Panc1 (cell line): ENCODE measurements at regions not wholly inside any gene's neighbourhood (a gene's known extent, or its start where the extent isn't known, plus 50 kb on each side); places are given as distances from the start of the nearest gene placed in this dataset.

Experiments used
- ATAC-seq: fragments of 200-7000 bp; cut with Tn5 transposase; 2 replicates; pipeline ENCODE4 v1.9.1; 2020; ENCODE audit warnings: mild to moderate bottlenecking, moderate library complexity
- BruUV-seq: library from RNA; stranded (reverse); fragments of 400-500 nt; replicated peaks from 2 replicates; lab custom pipeline; 2021; lab: Mats Ljungman, UMichigan
- CTCF ChIA-PET: fragments of 300-600 bp; sonication (Branson Sonifier 250); formaldehyde crosslinking; loops from one replicate; lab custom pipeline; 2022; ENCODE audit warnings: antibody characterized with exemption; lab: Charles Lee
- POLR2A ChIA-PET: fragments of 300-600 bp; sonication (Branson Sonifier 250); formaldehyde crosslinking; loops from one replicate; lab custom pipeline; 2022; ENCODE audit warnings: antibody characterized with exemption; lab: Charles Lee
- DNase-seq: peaks from one replicate; pipeline ENCODE4 v3.0.0-alpha.2; 2010; ENCODE audit warnings: low read depth, low spot score
- H3K27ac ChIP-seq: 2 replicates; pipeline ENCODE4 v1.5.1; 2011; ENCODE audit warnings: mild to moderate bottlenecking, low read length, inconsistent platforms
- H3K27me3 ChIP-seq: fragments of 200-500 bp; sonication (Bioruptor generic); 2 replicates; pipeline ENCODE4 v1.6.0; 2014; ENCODE audit warnings: low read length, inconsistent platforms; ENCODE audit not compliant: control insufficient read depth, insufficient read depth
- H3K36me3 ChIP-seq: fragments of 200-500 bp; sonication (Bioruptor generic); 2 replicates; pipeline ENCODE4 v1.5.1; 2014; ENCODE audit warnings: inconsistent platforms, mild to moderate bottlenecking, low read length, moderate library complexity; ENCODE audit not compliant: control insufficient read depth, insufficient read depth
- H3K4me1 ChIP-seq: 2 replicates; pipeline ENCODE4 v1.5.1; 2011; ENCODE audit warnings: inconsistent platforms, mild to moderate bottlenecking, low read length, moderate library complexity; ENCODE audit not compliant: control insufficient read depth, insufficient read depth
- H3K4me3 ChIP-seq, 2 experiments: 2 replicates each; pipeline ENCODE4 v1.5.1; 2011 to 2012; ENCODE audit warnings: low read depth in 2 of 2, low read length in 2 of 2, mild to moderate bottlenecking in 2 of 2, inconsistent platforms in 1 of 2, moderate library complexity in 1 of 2
- H3K9me3 ChIP-seq: fragments of 200-500 bp; sonication (Bioruptor generic); 2 replicates; pipeline ENCODE4 v1.5.1; 2014; ENCODE audit warnings: low read depth, mild to moderate bottlenecking, inconsistent platforms, low read length, moderate library complexity; ENCODE audit not compliant: control insufficient read depth, insufficient read depth
- POLR2AphosphoS5 ChIP-seq: IDR thresholded peaks from 2 replicates; pipeline ENCODE4 v1.6.1; 2012; ENCODE audit warnings: mild to moderate bottlenecking, low read depth, low read length, moderate library complexity
- SIN3A ChIP-seq: IDR thresholded peaks from 2 replicates; pipeline ENCODE4 v1.6.1; 2012; ENCODE audit warnings: low read depth, mild to moderate bottlenecking, low read length, moderate library complexity, borderline replicate concordance; ENCODE audit not compliant: insufficient read depth
- TCF7L2 ChIP-seq: IDR thresholded peaks from 2 replicates; pipeline ENCODE4 v1.6.1; 2011; ENCODE audit warnings: mild to moderate bottlenecking, low read depth, low read length, inconsistent platforms
- in situ Hi-C: cut with HindIII; loops from 2 replicates; pipeline ENCODE4 v1.10.0; 2016; ENCODE audit warnings: low sequenced_read_pairs, low pct_unique_long_range_greater_than_20kb
- intact Hi-C: fragments of 100-400 bp; cut with micrococcal nuclease; formaldehyde crosslinking; loops from one replicate; pipeline ENCODE4 v1.10.0; 2022; ENCODE audit not compliant: unreplicated experiment
- TF ChIP-seq, protein P1 (sequence below), 2 experiments: IDR thresholded peaks; 2 replicates each; pipeline ENCODE4 v1.6.1; 2011 to 2012; ENCODE audit warnings: low read depth in 2 of 2, control low read depth in 1 of 2, low read length in 1 of 2, mild to moderate bottlenecking in 1 of 2, moderate library complexity in 1 of 2; ENCODE audit not compliant: insufficient read depth in 1 of 2
- TF ChIP-seq, protein P2 (sequence below): fragments of 450-650 bp; IDR thresholded peaks from 2 replicates; pipeline ENCODE4 v1.5.1; 2017; ENCODE audit warnings: mild to moderate bottlenecking

DNA sequence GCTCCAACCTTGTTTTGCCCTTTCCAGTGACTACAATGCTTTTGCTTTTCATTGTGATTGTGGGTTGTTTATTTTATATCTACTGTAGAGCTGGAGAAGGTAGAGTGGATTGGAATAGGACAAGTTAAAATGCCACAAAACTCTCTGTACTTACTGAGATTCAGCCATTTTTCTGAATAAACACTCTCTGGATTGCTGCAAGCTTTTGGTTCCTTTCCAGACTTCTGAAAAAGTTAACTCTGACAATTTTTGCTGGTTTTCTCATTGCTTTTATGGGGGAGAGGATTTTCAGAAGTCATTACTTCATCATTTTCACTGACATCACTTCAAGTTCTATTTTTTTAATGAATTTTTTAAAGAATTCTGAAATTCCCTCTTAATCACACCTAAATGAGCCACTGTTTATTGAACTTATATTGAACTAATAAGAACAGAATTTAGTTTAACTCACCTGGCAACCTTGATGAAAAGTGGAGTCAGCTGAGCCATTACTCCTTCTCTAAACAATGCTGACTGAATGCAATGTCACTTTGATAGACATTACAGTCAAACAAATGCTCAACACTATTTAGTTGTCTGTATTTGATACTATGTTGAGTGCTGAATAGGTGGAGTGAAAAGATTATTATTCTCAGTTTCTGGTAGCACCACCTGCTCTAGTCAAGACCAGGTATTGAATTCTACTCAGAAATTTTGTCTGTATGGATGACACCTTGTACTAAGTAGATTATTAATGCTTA lies 303.5 kb downstream of the DLEU7 start:
- Histone ChIP-seq H3K9me3 (peaks cover 15% of the 10 kb centered on the region), H3K27me3 (no peaks in the 10 kb centered on the region), H3K4me3 (no peak overlapping the region), H3K27ac (no peak overlapping the region), H3K36me3 (no peaks in the 10 kb centered on the region), H3K4me1 (no peaks in the 10 kb centered on the region)
- no TSS peak for BruUV-seq
- DNase-seq (no peak), ATAC-seq (no peak)
- ChIA-PET POLR2A (no interaction called here), CTCF (no interaction called here)
- in situ Hi-C loops (no loop called here), intact Hi-C loops (no loop called here)
- TF ChIP-seq, protein P1, sequence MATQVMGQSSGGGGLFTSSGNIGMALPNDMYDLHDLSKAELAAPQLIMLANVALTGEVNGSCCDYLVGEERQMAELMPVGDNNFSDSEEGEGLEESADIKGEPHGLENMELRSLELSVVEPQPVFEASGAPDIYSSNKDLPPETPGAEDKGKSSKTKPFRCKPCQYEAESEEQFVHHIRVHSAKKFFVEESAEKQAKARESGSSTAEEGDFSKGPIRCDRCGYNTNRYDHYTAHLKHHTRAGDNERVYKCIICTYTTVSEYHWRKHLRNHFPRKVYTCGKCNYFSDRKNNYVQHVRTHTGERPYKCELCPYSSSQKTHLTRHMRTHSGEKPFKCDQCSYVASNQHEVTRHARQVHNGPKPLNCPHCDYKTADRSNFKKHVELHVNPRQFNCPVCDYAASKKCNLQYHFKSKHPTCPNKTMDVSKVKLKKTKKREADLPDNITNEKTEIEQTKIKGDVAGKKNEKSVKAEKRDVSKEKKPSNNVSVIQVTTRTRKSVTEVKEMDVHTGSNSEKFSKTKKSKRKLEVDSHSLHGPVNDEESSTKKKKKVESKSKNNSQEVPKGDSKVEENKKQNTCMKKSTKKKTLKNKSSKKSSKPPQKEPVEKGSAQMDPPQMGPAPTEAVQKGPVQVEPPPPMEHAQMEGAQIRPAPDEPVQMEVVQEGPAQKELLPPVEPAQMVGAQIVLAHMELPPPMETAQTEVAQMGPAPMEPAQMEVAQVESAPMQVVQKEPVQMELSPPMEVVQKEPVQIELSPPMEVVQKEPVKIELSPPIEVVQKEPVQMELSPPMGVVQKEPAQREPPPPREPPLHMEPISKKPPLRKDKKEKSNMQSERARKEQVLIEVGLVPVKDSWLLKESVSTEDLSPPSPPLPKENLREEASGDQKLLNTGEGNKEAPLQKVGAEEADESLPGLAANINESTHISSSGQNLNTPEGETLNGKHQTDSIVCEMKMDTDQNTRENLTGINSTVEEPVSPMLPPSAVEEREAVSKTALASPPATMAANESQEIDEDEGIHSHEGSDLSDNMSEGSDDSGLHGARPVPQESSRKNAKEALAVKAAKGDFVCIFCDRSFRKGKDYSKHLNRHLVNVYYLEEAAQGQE (IDR thresholded peaks at IDR 0.05; ENCODE audit: insufficient read depth in 1 of 2, low read depth in 2 of 2, low read length in 1 of 2) = no peak
- TF ChIP-seq TCF7L2 (no peak), SIN3A (no peak), POLR2AphosphoS5 (no peak)
- TF ChIP-seq, protein P2, sequence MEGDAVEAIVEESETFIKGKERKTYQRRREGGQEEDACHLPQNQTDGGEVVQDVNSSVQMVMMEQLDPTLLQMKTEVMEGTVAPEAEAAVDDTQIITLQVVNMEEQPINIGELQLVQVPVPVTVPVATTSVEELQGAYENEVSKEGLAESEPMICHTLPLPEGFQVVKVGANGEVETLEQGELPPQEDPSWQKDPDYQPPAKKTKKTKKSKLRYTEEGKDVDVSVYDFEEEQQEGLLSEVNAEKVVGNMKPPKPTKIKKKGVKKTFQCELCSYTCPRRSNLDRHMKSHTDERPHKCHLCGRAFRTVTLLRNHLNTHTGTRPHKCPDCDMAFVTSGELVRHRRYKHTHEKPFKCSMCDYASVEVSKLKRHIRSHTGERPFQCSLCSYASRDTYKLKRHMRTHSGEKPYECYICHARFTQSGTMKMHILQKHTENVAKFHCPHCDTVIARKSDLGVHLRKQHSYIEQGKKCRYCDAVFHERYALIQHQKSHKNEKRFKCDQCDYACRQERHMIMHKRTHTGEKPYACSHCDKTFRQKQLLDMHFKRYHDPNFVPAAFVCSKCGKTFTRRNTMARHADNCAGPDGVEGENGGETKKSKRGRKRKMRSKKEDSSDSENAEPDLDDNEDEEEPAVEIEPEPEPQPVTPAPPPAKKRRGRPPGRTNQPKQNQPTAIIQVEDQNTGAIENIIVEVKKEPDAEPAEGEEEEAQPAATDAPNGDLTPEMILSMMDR = no peak

DNA sequence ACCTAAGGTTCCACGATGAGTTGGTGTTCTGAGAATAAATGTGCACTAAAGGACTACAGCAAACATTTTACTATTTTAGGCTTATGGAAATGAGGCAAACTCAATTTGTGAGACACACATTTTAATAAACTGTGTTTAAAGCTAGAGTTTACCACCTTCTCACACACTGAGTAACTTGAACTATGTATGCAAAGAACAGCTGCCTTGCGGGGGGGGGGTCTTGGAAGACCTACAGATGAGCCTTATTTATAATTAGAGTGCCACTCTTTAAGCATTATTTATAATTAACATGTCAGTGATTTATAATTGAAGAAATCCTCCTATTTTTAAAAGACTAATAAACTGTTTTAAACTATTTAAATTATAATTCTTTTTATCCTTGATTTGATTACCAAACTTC lies 300.4 kb downstream of the DLEU7 start:
- Histone ChIP-seq H3K36me3 (no peaks in the 10 kb centered on the region), H3K4me3 (no peak overlapping the region), H3K4me1 (no peaks in the 10 kb centered on the region), H3K9me3 (0 out of 2 replicates have a peak, but pooled peaks cover 5% of the 10 kb centered on the region), H3K27ac (no peak overlapping the region), H3K27me3 (no peaks in the 10 kb centered on the region)
- ATAC-seq (no peak), DNase-seq (no peak)
- TF ChIP-seq SIN3A = no peak
- TF ChIP-seq, protein P2 = no peak
- TF ChIP-seq, protein P1 (IDR thresholded peaks at IDR 0.05; ENCODE audit: insufficient read depth in 1 of 2, low read depth in 2 of 2, low read length in 1 of 2) = no peak
- TF ChIP-seq POLR2AphosphoS5 = no peak
- TF ChIP-seq TCF7L2 = no peak
- intact Hi-C loops (no loop called here), in situ Hi-C loops (no loop called here)
- BruUV-seq = no TSS peak
- POLR2A ChIA-PET = no interaction called here
- CTCF ChIA-PET = no interaction called here
